DMS53 treated with DMSO at 0.1 percent for 48 hours (cell line): ENCODE measurements at regions not wholly inside any gene's neighbourhood (a gene's known extent, or its start where the extent isn't known, plus 50 kb on each side); places are given as distances from the start of the nearest gene placed in this dataset.
"Not testable (repeated sequence)": the region's sequence is repeated elsewhere in the genome, so short reads cannot be mapped to it uniquely, and the experiment has no call there.

ENCODE experiments used
- DNase-seq: peaks from one replicate; lab custom pipeline; 2025; ENCODE audit not compliant: unreplicated experiment; lab: John Stamatoyannopoulos, UW

DNA sequence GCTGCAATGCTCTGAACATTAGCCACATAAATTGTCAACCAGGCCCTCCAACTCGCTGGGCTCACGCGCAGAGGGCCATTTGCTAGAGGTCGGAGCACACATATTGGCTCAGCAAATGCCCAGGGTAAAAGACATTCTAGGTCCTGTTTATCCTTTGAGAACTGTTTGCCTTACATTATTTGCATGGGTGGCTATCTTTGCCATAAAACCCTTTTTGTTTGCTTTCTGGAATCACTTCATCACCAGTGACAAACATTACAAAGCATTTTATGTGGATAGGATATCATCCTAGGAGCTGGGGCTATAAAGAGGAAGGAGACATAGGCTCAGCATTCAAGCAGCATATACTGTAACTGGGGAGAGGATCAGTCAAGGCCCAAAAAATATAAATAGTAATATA lies 149.2 kb upstream of the RAI2 start:
- DNase-seq: peak; percentile 84

- no peak for DNase-seq
Measured at GRCh38 chrX:18003876-18004275, 142.8 kb upstream of the RAI2 start.

- DNase-seq: no peak
Measured at GRCh38 chrX:18002791-18003190, 141.7 kb upstream of the RAI2 start.

GRCh38 chrX:17994429-17994828 lies 133.3 kb upstream of the RAI2 start:
- no peak for DNase-seq

DNA sequence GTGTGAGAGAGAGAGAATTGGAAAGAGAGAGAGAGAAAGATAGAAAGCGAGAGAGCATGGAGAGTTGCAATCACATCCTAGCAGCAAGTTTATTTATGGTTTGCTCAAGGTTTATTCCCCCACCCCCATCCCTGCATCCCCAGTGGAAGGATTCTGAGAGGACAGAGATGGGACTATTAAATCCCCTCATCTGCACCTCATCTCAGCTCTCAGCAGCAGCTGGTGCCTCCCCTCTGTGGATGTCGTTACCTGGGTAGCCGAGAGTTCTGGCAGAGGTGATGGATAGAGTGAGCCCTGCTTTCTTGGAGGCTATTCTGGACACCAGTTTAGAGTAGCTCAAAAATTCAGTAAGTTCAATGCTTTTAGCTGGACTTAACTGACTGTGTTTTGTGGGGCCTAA lies 132.0 kb upstream of the RAI2 start:
- no peak for DNase-seq

DNA sequence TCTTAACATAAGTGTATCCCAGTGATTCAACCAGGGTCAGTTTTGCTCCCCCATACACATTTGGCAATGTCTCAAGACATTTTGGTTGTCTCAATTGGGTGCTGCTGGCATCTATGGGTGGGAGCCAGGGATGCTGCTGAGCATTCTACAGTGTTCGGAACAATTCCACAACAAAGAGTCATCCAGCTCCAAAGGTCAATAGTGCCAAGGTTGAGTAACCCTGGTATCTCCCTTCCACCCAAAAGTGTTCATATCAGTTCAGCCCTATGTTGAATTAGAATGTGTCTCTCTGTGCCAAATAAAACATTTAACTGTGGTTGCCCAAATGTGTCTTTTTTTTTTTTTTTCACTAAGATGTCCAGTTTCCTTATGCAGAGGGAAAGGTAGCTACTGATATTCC lies 129.4 kb upstream of the RAI2 start:
- DNase-seq: no peak

GRCh38 chrX:17987783-17988182 lies 126.7 kb upstream of the RAI2 start:
- no peak for DNase-seq

DNA sequence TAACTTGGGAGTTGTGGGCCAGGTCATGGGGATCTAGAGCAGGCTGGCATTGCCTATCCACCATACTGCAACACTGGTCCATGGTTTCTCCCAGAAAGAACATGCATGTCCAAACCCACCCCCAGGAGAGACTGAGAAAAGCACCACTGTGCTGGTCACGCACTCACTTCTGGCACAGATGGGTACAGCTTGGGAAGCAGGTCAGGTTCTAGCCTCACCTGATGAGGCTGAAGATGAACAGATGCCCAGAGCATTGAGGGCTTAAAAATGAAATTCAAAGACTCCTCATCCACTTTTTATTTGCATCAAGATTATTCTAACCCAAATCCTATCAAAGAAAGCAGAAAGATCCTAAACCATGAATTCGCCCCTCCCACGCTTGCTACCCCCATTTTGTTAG lies 125.9 kb upstream of the RAI2 start:
- DNase-seq: no peak

GRCh38 chrX:17986440-17986839 lies 125.3 kb upstream of the RAI2 start:
- no peak for DNase-seq

DNA sequence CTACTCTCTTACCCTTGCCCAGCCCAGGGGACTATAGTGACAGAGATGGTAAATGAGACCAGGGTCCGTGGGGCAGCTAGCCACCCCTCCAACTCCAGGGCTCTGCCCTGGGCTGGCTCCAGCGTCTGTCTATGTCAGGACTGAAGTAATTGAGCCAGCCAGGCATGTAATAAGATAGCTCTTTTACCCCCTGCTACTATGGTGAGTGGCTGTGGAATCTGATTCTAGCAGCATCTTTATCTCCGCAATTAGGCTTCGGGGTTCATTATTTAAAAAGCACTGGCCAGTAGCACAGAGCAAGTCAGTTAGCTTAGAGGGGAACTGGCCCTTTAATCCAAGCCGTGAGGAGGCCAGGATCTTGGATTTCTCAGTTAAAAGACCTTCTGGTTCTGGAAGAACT lies 123.3 kb upstream of the RAI2 start:
- no peak for DNase-seq

GRCh38 chrX:17983389-17983788 lies 122.3 kb upstream of the RAI2 start:
- DNase-seq: no peak

- DNase-seq: no peak
Measured at GRCh38 chrX:17977696-17978095, 116.6 kb upstream of the RAI2 start.

DNA sequence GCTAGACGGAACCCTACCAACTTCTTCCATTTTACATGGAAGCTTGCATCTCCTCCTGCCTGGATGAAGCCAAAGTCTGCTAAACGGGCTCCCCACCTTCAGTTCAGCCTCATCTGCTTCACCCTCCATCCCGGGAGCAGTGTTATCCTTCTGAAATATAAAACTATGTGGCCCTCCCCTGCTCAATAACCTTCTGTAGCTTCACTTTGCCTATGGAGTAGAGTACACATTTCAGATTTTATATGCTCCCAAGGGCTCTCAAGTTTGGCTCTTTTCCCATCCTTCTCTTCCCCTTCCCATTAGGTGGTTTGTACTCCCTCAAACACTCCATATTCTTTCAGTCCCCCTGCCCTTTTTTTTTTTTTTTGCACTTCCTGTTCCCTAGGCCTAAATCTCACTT lies 115.9 kb upstream of the RAI2 start:
- no peak for DNase-seq

DNA sequence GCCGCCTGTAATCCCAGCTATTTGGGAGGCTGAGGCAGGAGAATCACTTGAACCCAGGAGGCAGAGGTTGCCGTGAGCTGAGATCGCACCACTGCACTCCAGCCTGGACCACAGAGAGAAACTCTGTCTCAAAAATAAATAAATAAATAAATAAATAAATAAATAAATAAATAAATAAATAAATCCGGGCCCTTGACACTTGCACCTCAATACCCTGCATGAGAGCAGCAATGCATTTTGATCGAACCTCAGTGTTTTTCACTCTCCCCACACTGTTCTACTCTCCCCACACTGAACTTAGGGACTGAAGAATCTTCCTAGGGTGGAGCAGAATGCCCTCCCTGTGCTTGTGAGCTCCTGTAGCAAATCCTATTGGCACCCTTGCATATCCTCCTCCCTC lies 114.3 kb upstream of the RAI2 start:
- DNase-seq: not testable (repeated sequence)

DNA sequence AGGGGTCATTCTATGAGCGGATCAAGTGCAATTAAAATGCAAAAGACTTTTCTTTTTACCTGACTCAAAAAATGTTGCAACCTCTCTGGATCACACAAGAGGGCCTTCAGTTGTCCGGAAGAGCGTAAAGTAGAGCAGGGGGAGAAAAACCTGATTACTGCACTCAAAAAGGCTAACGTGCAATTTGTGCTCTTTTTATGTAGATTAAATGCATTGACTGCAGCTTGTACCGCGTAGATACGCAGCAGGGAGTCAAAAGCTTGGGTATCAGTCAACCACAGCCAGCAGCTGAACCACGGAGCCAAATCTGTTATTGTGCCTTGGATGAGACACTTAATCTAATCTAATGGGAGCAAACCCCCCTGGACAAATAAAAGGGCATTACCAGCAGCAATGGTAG lies 107.3 kb upstream of the RAI2 start:
- no peak for DNase-seq

- DNase-seq: peak; percentile 90
Measured at GRCh38 chrX:17967888-17968287, 106.8 kb upstream of the RAI2 start.

DNA sequence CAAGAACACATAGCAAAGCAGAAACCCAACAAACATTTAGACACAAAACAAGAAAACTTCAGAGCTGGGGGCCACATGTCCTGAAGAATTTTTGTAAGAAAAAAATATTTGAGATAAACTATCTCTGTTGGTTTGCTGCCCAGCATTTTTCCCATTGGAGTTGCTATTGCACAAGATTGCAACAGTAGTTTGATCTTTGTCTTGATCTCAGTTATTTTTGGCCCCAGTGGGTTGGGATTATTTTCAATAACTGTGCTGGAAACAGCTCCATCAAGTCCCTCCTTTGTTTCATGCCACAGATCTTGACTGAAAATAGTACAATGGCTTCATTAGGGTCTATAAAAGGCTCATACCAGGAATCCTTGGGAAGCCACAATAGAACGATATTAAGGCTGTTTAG lies 103.8 kb upstream of the RAI2 start:
- DNase-seq: no peak

- DNase-seq: no peak
Measured at GRCh38 chrX:17960891-17961290, 99.8 kb upstream of the RAI2 start.

GRCh38 chrX:17944833-17945497 lies 83.9 kb upstream of the RAI2 start:
- no peak for DNase-seq

- DNase-seq: not testable (repeated sequence)
Measured at GRCh38 chrX:17941171-17941570, 80.1 kb upstream of the RAI2 start.

DNA sequence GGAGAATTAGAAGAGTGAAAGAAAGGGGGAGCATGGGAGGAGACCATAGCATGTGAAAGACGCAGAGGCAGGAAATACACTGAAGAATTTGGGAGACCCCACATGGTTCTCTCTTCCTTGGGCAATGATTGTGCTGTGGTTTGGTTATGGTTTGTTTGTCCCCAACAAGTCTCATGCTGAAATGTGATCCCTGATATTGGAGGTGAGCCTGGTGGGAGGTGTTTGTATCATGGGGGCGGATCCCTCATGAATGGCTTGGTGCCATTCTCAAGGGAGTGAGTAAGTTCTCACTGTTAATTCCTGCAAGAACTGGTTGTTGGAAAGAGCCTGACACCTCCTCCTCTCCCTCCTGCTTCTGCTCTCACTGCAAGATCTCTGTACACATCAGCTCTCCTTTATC lies 78.6 kb upstream of the RAI2 start:
- DNase-seq: no peak

GRCh38 chrX:17933856-17934255 lies 72.8 kb upstream of the RAI2 start:
- no peak for DNase-seq

GRCh38 chrX:17932781-17933180 lies 71.7 kb upstream of the RAI2 start:
- DNase-seq: no peak

DNA sequence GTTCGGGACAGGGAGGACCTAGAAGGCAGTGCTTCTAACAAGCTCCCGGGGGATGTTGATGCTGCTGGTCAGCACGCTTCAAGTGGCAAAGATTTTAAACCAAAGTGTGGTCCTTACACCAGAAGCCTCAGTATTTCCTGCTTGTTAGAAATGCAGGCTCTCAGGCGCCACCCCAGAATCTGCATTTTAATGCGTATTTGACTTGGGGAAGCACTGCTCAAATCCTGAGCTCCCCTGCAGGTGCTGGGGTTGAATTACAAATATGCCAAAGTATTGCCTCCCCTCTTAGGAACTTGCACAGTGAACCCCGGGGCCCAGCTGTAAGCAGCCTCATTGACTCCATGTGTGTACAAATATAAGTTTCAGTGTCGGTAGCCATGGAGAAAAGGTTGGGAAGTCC lies 70.8 kb upstream of the RAI2 start:
- DNase-seq: no peak
